ENCODE measurements at regions not wholly inside any gene's neighbourhood (a gene's known extent, or its start where the extent isn't known, plus 50 kb on each side); places are given as distances from the start of the nearest gene placed in this dataset.

DNA sequence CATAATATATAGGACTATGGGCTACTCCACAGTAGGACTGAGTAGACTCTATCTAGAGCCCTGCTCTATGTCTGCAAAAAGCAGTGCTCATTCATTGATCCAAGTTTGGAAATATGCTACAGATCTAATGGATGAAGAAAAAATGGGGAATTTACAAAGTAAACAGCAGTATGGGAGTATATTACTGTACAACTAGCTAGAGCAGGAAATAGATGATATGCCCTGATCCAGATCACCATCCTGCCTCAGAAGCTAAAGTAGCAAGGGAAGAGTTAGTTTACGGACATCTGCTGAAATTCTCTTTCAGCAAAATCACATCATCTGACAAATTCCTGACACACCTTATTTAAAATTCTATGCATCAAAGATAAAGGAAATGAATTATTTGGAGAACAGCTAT is 168.2 kb upstream of the SEMA3A start:
- no peaks in the 10 kb centered on the region for H3K4me1 Mint-ChIP-seq
- no peak for ATAC-seq
- H3K4me3 Mint-ChIP-seq, result no peak overlapping the region

DNA sequence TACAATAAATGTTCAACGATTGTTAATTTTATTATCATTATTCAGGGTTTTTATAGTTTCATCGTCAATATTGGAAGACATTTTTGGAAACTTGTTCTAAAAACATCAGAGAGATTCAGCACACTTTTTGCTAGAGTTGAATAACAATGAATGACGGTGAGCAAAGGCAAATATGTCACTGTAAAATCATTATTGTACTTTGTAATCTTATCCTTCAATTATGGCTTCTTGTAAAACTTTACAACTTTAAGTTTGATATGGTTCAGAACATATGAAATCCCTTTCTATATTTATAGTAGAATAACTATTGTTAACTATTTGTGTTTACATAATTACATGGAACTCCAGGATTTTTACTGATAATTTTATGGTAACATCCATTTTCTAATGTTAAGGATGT is 167.8 kb upstream of the SEMA3A start:
- H3K36me3 Mint-ChIP-seq, result no peaks in the 10 kb centered on the region
- ATAC-seq (no peak), DNase-seq (ENCODE audit: low spot score in 2 of 2) (no peak)
- H3K9me3 Mint-ChIP-seq, result peaks cover 15% of the 10 kb centered on the region
- no peaks in the 10 kb centered on the region for H3K4me1 Mint-ChIP-seq
- H3K4me3 Mint-ChIP-seq, result no peak overlapping the region
- H3K27ac Mint-ChIP-seq, result no peak overlapping the region

More for the DNA sequence above, 168.2 kb upstream of the SEMA3A start:
- Mint-ChIP-seq H3K27ac (no peak overlapping the region), H3K36me3 (no peaks in the 10 kb centered on the region), H3K9me3 (peaks cover 15% of the 10 kb centered on the region)
- DNase-seq (ENCODE audit: low spot score in 2 of 2), result no peak

DNA sequence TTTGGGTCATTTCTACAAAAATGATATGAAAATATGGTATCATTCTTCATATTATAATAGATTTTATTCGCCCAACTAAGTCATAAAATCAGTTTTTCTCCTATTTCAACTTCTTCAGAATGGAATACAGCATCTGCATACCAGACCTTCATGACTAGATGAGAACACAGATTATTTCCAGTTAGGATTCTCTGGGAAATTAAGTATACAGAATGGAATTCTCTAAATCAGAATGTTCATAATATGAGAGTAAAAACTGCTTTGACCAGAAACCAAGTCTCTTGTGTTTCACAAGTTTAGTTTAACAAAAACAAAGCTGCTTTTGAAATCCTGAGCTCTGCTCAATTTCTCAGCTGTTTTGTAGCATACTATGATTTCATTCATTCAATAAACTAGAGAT is 160.3 kb upstream of the SEMA3A start:
- no peak overlapping the region for H3K4me3 Mint-ChIP-seq
- H3K36me3 Mint-ChIP-seq, result no peaks in the 10 kb centered on the region
- no peaks in the 10 kb centered on the region for H3K4me1 Mint-ChIP-seq
- H3K9me3 Mint-ChIP-seq, result peaks cover 12% of the 10 kb centered on the region
- DNase-seq (ENCODE audit: low spot score in 2 of 2) (no peak), ATAC-seq (no peak)
- no peak overlapping the region for H3K27ac Mint-ChIP-seq

DNA sequence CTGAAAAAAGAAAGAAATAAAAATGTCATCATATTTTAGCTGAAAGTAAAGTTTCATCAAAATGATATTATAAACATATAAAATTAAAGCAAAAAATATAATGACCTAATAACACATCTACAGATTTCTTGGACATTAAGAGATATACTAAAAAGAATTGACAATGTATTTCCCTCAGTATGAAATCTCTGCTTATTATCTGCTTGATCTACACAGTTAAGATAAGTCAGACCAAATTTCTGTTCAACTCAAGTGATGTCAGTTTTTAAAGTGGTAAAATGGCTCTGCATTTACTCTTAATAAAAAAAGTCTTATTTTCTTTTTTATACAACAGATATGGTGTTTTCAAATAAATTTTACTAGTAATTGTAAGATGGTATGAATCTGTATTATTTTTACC is 159.4 kb upstream of the SEMA3A start:
- H3K4me1 Mint-ChIP-seq, result no peaks in the 10 kb centered on the region
- no peak for DNase-seq (ENCODE audit: low spot score in 2 of 2)
- no peak overlapping the region for H3K27ac Mint-ChIP-seq
- H3K36me3 Mint-ChIP-seq, result no peaks in the 10 kb centered on the region
- peaks cover 13% of the 10 kb centered on the region for H3K9me3 Mint-ChIP-seq
- ATAC-seq, result no peak
- H3K4me3 Mint-ChIP-seq, result no peak overlapping the region

DNA sequence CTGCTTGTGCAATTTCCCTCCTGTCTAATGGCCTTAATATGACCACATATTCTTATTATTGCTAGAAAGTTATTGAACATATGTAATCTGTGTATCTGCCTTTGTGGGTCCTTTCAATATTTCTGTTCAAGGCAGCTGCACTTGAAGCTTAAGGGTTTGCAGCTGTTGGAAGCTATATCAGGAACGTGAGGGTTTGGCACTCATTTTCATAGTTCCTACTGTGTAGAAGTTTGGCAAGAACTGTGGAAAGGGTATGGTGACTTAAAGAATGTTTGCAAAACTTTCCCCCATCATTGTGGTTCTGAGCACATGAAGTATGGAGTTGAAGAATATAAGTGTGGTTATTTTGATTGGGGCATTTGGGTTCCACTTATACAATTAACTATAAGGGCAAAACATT is 144.7 kb upstream of the SEMA3A start:
- no peak overlapping the region for H3K4me3 Mint-ChIP-seq
- DNase-seq (ENCODE audit: low spot score in 2 of 2), result no peak
- no peaks in the 10 kb centered on the region for H3K4me1 Mint-ChIP-seq
- peaks cover 16% of the 10 kb centered on the region for H3K9me3 Mint-ChIP-seq
- H3K27ac Mint-ChIP-seq, result no peak overlapping the region
- no peak for ATAC-seq
- H3K36me3 Mint-ChIP-seq, result no peaks in the 10 kb centered on the region

DNA sequence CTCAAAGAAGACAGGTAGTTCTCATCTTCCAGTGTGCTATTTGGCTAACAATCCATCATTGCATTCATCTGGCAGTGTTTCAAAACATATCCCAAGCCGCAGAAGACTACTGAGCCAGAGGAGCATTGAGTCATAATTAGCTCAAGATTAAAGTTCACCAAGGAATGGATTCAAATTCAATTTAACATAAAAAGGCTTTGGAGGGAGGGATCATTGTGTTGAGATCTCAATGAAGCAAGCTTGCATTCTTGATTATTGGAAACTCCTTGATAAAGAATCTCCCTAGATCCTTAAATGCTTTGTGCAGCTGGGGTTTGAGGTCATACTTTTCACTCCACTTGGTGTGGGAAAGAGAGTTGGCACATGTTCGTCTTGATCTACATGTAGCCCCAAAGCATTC is 142.8 kb upstream of the SEMA3A start:
- ATAC-seq (no peak), DNase-seq (ENCODE audit: low spot score in 2 of 2) (no peak)
- H3K4me3 Mint-ChIP-seq, result no peak overlapping the region
- H3K27ac Mint-ChIP-seq, result no peak overlapping the region
- H3K4me1 Mint-ChIP-seq, result no peaks in the 10 kb centered on the region
- H3K36me3 Mint-ChIP-seq, result no peaks in the 10 kb centered on the region
- peaks cover 14% of the 10 kb centered on the region for H3K9me3 Mint-ChIP-seq

DNA sequence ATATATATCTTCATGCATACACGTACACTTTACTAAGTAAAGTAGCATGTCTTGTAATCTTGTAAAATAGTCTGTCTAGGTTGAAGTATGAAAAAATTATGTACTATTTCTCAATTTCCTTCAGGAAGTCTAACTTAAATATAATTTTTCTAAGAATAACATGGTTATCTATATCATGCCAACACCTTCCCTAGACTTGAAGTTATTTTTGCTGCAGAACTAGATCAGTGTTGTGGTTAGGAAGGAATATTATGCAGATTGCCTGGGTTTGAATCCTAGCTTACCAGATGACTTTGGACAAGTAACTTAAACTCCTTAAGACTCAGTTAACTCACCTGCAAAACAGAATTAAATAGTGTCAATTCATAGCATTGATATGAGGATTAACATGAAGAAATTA is 142.2 kb upstream of the SEMA3A start:
- Mint-ChIP-seq H3K27ac (no peak overlapping the region), H3K4me3 (no peak overlapping the region), H3K4me1 (no peaks in the 10 kb centered on the region), H3K9me3 (peaks cover 13% of the 10 kb centered on the region), H3K36me3 (no peaks in the 10 kb centered on the region)
- ATAC-seq (no peak), DNase-seq (ENCODE audit: low spot score in 2 of 2) (no peak)

DNA sequence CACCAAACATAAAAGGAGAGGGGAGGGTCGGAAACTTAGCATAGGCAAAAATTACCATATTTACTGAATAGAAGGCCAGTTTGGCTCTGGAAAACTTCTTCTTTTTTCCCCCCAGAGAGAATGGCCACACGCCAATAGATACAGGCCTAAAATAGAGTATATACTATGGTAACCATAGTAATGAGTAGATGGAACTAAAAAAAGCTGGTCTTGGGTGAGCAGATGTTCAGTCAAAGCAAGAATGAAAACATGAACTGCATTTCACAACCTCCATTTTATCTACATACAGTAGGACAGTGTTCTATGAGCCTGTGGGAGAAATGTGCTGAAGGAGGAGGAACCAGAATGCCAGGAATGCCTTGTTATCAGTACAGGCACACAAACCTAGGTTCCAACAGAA is 141.7 kb upstream of the SEMA3A start:
- ATAC-seq, result no peak
- Mint-ChIP-seq H3K4me1 (no peaks in the 10 kb centered on the region), H3K36me3 (no peaks in the 10 kb centered on the region), H3K27ac (no peak overlapping the region), H3K4me3 (no peak overlapping the region), H3K9me3 (peaks cover 12% of the 10 kb centered on the region)
- DNase-seq (ENCODE audit: low spot score in 2 of 2), result no peak

DNA sequence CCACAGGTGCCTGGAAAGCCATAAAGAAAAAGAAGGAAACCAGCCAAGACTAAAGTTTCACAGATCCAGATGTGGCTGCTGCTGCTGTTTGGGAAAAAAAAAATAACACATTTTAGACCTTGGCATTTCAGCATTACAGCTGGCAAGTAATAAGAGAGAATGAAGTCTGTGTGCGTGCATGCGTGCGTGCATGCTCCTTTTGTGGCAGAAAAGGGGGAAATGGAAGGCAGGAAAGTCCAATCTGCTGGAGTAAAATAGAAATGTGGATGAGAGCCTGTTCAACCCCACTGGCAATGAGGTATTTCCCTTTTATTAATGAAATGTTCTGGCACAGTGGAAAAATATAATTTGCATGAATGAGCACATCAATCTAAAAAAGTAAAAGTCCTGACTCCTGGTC is 137.0 kb upstream of the SEMA3A start:
- Mint-ChIP-seq H3K4me3 (no peak overlapping the region), H3K9me3 (peaks cover 19% of the 10 kb centered on the region), H3K27ac (no peak overlapping the region), H3K36me3 (no peaks in the 10 kb centered on the region), H3K4me1 (no peaks in the 10 kb centered on the region)
- DNase-seq (ENCODE audit: low spot score in 2 of 2) (no peak), ATAC-seq (no peak)

DNA sequence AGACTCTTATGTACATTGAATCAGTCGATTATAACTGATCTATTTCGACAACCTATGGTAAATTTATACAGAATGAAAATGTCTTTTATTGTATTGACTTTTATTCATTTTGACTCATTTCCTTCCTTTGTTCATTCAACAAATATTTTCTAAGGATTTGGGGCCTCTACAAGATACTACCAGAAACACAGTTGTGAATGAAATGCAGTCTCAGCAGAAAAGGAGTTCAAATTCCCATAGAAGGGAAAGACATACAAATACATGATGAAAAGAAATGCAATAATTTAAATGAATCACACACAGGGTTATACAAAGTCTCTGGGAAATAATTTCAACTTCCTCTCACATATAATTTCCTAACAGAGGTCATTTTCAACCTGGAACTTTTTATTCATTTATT is 134.0 kb upstream of the SEMA3A start:
- ATAC-seq, result no peak
- DNase-seq (ENCODE audit: low spot score in 2 of 2), result no peak
- no peaks in the 10 kb centered on the region for H3K36me3 Mint-ChIP-seq
- no peak overlapping the region for H3K27ac Mint-ChIP-seq
- no peak overlapping the region for H3K4me3 Mint-ChIP-seq
- peaks cover 18% of the 10 kb centered on the region for H3K9me3 Mint-ChIP-seq
- no peaks in the 10 kb centered on the region for H3K4me1 Mint-ChIP-seq

DNA sequence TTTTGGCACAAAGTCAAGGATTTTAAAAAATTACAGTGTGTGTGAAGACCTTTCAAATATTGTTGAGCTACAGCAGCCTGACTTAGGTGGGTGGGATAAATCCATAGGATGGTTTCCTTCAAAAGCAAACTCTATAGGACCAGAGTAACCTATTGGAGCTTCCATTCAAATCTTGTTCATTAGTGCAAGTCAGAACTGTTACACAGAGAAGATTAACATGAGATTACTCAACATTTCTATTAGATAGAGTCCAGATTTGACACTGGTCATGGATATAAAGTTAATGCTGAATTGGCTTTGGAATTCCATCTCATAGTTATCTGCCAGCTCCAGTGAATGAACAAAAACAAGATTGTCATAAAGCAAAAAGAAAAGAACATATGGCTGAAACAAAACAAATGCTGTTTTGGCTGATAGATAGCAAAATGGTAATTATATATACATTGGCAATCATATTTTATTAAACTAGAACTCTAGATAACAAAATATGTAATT is 129.6 kb upstream of the SEMA3A start:
- Mint-ChIP-seq H3K4me3 (no peak overlapping the region), H3K27ac (no peak overlapping the region), H3K4me1 (no peaks in the 10 kb centered on the region)

DNA sequence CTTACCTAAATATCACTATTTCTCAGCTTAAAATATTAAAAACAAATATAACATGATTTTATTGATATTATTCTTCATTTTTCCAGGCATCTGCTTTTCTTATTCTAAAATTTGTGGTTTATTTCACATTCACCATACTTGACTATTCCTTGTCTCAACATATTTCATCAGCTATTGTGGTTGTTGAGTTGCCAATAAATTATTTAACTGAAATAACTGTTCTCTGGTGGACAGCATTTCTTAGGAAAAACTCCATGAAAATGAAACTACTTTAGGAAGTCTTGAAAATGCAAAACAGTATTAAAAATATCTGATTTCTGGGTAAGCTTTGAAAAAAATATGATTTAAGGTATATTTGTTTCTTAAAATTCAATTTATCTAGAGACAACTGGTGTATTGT is 122.9 kb upstream of the SEMA3A start:
- no peaks in the 10 kb centered on the region for H3K4me1 Mint-ChIP-seq
- no peaks in the 10 kb centered on the region for H3K36me3 Mint-ChIP-seq
- H3K27ac Mint-ChIP-seq, result no peak overlapping the region
- H3K9me3 Mint-ChIP-seq, result peaks cover 7% of the 10 kb centered on the region
- H3K4me3 Mint-ChIP-seq, result no peak overlapping the region
- no peak for ATAC-seq
- DNase-seq (ENCODE audit: low spot score in 2 of 2), result no peak

More for the DNA sequence above, 129.6 kb upstream of the SEMA3A start:
- H3K9me3 Mint-ChIP-seq, result peaks cover 18% of the 10 kb centered on the region
- DNase-seq (ENCODE audit: low spot score in 2 of 2) (no peak), ATAC-seq (no peak)
- H3K36me3 Mint-ChIP-seq, result no peaks in the 10 kb centered on the region

DNA sequence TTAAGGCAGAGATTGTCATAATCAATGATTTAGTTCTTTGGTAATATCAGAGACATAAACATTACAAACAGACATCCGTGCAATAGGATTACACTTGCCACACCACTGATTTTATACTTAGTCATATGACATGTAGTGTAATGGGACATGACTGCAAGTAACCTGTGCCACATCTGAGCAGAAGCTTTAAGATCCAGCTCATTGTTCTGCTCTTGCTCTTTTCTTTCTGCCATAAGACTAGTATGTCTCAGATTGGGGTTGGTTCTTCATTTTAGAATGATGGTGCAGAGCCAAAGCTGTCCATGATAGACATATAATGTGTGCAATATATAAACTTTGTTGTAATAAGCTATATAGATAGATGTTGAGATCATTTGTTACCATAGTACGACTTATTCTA is 119.7 kb upstream of the SEMA3A start:
- Mint-ChIP-seq H3K27ac (no peak overlapping the region), H3K4me3 (no peak overlapping the region), H3K4me1 (no peaks in the 10 kb centered on the region), H3K36me3 (no peaks in the 10 kb centered on the region), H3K9me3 (peaks cover 4% of the 10 kb centered on the region)
- ATAC-seq (no peak), DNase-seq (ENCODE audit: low spot score in 2 of 2) (no peak)

DNA sequence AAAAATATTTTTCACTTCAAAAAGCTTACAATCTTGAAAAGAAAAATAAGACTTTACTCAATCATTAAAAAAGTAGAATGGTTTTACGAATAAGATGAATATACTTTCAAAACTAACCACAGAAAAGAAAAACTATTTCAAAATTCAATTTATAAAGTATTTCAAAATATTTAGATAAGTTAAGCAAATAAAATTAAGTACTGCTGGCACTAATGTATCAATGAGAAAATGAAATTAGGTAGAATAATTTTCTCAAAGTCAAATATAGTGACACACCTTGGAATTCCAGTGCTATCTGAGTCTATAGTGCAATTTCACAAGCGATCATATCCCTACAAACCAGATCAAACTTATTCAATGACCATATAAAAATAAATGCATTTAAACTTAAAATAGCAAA is 109.8 kb upstream of the SEMA3A start:
- H3K9me3 Mint-ChIP-seq, result peaks cover 12% of the 10 kb centered on the region
- DNase-seq (ENCODE audit: low spot score in 2 of 2) (no peak), ATAC-seq (no peak)
- H3K4me3 Mint-ChIP-seq, result no peak overlapping the region
- no peaks in the 10 kb centered on the region for H3K36me3 Mint-ChIP-seq
- no peaks in the 10 kb centered on the region for H3K4me1 Mint-ChIP-seq
- no peak overlapping the region for H3K27ac Mint-ChIP-seq

DNA sequence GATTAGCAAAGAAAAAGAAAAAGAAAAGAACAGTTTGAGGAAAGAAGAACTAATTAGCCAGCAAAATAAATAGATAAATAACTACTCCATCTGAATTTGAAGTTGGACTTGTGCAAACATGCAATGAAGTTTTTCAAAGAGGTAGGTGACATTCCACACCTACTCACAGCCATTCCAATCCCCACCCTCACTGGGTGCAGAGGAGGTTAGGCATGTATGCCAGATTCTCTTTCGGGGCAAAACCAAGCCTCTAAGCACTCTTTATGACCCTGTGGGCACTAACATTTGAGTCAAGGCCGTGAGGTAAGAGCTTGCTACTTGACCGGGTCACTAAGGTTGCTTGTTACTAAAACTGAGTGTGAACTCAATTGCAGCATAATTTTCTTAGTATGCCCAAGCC is 108.4 kb upstream of the SEMA3A start:
- no peak for DNase-seq (ENCODE audit: low spot score in 2 of 2)
- no peaks in the 10 kb centered on the region for H3K4me1 Mint-ChIP-seq
- H3K27ac Mint-ChIP-seq, result no peak overlapping the region
- peaks cover 12% of the 10 kb centered on the region for H3K9me3 Mint-ChIP-seq
- ATAC-seq, result no peak
- H3K4me3 Mint-ChIP-seq, result no peak overlapping the region
- H3K36me3 Mint-ChIP-seq, result no peaks in the 10 kb centered on the region

DNA sequence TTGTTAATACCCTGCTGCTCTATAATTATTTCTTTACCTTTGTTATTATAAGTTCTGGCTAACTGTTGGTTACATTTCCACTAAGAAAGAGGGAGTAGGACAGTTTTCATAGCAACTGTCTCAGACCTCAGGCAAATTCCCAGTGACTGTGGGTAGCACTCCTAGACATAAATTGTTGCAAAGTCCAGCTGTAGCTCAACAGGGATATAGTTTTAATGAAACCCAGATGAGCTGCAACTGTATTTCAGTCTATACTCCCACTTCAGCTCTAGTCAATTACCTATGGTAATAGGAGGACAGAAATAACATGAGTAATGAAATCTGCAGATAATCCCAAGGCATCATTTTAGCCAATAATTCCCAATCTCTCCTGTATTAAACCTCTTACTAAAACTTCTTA is 103.0 kb upstream of the SEMA3A start:
- Mint-ChIP-seq H3K27ac (no peak overlapping the region), H3K9me3 (peaks cover 11% of the 10 kb centered on the region), H3K4me1 (no peaks in the 10 kb centered on the region), H3K4me3 (no peak overlapping the region), H3K36me3 (no peaks in the 10 kb centered on the region)
- DNase-seq (ENCODE audit: low spot score in 2 of 2), result no peak
- ATAC-seq, result no peak

DNA sequence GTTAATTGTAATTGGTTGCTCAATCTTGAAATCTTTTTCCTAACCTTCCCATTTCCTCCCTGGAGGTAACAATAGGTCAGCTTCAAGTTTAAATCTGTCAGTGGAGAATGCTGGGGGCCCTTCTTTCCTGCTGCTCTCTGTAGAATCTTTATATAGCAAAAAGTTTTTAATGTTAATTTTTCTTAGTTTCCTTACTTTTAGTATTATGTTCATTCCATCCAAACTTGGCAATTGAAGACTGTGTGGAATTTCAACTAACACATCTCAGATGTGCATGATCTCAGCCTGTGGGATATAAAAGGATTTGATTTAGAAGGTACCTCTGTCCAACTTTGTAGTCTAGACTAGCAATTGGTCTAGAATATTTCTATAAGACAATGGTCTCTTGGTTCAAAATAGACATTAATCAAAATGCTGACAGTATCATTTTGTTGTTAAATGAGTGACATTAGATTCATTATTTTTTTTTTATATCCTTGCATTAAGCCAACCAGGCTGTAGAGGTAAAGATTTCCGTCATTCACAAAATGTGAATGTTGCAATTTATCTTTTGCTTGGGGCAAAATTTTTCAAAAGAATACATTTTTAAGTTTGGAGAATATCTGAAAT is 100.4 kb upstream of the SEMA3A start:
- Mint-ChIP-seq H3K36me3 (no peaks in the 10 kb centered on the region), H3K4me1 (no peaks in the 10 kb centered on the region), H3K4me3 (no peak overlapping the region), H3K27ac (no peak overlapping the region), H3K9me3 (peaks cover 9% of the 10 kb centered on the region)
- DNase-seq (ENCODE audit: low spot score in 2 of 2) (no peak), ATAC-seq (no peak)

Measured in stimulated activated effector memory CD8-positive, alpha-beta T cell treated with anti-CD3 and anti-CD28 coated beads, Interleukin-12 subunit alpha, Interleukin-12 subunit beta, amount 100 ng/mL, for 72 hours (primary cell).